ENCODE measurements at regions not wholly inside any gene's neighbourhood (a gene's known extent, or its start where the extent isn't known, plus 50 kb on each side); places are given as distances from the start of the nearest gene placed in this dataset.

DNA sequence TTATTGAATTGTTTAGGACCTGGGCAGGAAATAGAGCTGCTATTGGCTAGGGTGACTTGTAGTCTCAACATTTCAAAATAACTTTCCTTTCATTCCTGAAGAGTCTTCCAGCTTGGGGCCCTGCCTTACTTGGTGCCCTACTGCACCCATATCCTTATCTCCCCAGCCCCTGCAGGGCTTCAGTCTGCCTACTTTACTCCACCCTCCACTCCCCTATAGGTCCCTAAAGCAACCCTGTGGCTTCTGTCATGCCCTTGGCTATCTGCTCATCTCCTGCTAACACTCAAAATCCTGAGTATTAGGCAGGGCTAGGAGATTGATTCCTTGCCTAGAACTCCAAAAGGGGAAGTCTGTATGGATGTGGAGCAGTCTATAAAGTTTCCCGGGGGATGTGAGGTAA is 57.6 kb upstream of the PRKG2 start:
- TF ChIP-seq, protein P1, sequence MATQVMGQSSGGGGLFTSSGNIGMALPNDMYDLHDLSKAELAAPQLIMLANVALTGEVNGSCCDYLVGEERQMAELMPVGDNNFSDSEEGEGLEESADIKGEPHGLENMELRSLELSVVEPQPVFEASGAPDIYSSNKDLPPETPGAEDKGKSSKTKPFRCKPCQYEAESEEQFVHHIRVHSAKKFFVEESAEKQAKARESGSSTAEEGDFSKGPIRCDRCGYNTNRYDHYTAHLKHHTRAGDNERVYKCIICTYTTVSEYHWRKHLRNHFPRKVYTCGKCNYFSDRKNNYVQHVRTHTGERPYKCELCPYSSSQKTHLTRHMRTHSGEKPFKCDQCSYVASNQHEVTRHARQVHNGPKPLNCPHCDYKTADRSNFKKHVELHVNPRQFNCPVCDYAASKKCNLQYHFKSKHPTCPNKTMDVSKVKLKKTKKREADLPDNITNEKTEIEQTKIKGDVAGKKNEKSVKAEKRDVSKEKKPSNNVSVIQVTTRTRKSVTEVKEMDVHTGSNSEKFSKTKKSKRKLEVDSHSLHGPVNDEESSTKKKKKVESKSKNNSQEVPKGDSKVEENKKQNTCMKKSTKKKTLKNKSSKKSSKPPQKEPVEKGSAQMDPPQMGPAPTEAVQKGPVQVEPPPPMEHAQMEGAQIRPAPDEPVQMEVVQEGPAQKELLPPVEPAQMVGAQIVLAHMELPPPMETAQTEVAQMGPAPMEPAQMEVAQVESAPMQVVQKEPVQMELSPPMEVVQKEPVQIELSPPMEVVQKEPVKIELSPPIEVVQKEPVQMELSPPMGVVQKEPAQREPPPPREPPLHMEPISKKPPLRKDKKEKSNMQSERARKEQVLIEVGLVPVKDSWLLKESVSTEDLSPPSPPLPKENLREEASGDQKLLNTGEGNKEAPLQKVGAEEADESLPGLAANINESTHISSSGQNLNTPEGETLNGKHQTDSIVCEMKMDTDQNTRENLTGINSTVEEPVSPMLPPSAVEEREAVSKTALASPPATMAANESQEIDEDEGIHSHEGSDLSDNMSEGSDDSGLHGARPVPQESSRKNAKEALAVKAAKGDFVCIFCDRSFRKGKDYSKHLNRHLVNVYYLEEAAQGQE (IDR thresholded peaks at IDR 0.05; ENCODE audit: insufficient read depth in 1 of 2, low read depth in 2 of 2, low read length in 2 of 2), result no peak
- no peak for TF ChIP-seq POLR2AphosphoS5 (IDR thresholded peaks at IDR 0.05; ENCODE audit: low read depth, low read length)
- no peak for TF ChIP-seq TAF1 (IDR thresholded peaks at IDR 0.05; ENCODE audit: borderline replicate concordance, insufficient read depth, low read length)
- TF ChIP-seq SIN3A (IDR thresholded peaks at IDR 0.05; ENCODE audit: borderline replicate concordance, insufficient read depth, low read length), result no peak

Data from PFSK-1 (cell line).